BJ (cell line): ENCODE measurements at regions not wholly inside any gene's neighbourhood (a gene's known extent, or its start where the extent isn't known, plus 50 kb on each side); places are given as distances from the start of the nearest gene placed in this dataset.

ENCODE experiments used
- CTCF ChIA-PET: fragments of 350-600 bp; formaldehyde crosslinking; extraction: SDS; loops from one replicate; lab custom pipeline; 2021; ENCODE audit warnings: antibody characterized with exemption, inconsistent platforms; lab: Yijun Ruan, JAX
- POLR2A ChIA-PET: fragments of 300-600 bp; sonication (Branson Sonifier 250); formaldehyde crosslinking; extraction: SDS; loops from one replicate; lab custom pipeline; 2021; ENCODE audit warnings: antibody characterized with exemption; lab: Charles Lee
- DNase-seq: peaks from one replicate; pipeline ENCODE4 v3.0.0-alpha.2; 2011; ENCODE audit warnings: low read depth
- H3K27me3 ChIP-seq: 2 replicates; pipeline ENCODE4 v1.6.0; 2011; ENCODE audit warnings: low read length; ENCODE audit not compliant: control insufficient read depth, insufficient read depth
- H3K36me3 ChIP-seq: 2 replicates; pipeline ENCODE4 v1.5.1; 2011; ENCODE audit warnings: low read length; ENCODE audit not compliant: control insufficient read depth, insufficient read depth
- H3K4me3 ChIP-seq: 2 replicates; pipeline ENCODE4 v1.5.1; 2011; ENCODE audit warnings: low read depth, mild to moderate bottlenecking, control low read depth, low read length
- TF ChIP-seq, protein P1 (sequence below): IDR thresholded peaks from 2 replicates; pipeline ENCODE4 v1.5.1; 2011; ENCODE audit warnings: low read depth, mild to moderate bottlenecking, control low read depth, inconsistent platforms, low read length, moderate library complexity; ENCODE audit not compliant: insufficient read depth

DNA sequence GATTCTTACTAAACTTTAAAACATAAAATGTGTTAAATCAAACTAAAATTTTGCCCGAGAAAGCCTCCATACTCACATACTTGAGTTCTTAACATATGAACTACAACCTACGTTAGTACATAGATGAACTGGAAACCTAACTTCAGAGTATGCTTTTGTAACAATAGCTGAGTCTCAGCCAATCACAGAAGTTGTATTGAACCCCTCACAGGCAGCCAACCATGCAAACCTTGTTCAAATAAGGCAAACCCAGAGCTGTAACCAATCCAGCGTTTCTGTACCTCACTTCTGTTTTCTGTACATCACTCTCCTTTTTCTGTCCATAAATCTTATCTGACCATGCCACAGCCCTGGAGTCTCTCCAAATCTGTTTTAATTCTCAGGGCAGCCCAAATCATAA lies 157.3 kb upstream of the COL1A2 start:
- H3K4me3 ChIP-seq: no peak overlapping the region
- no peaks in the 10 kb centered on the region for H3K36me3 ChIP-seq
- H3K27me3 ChIP-seq: no peaks in the 10 kb centered on the region
- TF ChIP-seq, protein P1, sequence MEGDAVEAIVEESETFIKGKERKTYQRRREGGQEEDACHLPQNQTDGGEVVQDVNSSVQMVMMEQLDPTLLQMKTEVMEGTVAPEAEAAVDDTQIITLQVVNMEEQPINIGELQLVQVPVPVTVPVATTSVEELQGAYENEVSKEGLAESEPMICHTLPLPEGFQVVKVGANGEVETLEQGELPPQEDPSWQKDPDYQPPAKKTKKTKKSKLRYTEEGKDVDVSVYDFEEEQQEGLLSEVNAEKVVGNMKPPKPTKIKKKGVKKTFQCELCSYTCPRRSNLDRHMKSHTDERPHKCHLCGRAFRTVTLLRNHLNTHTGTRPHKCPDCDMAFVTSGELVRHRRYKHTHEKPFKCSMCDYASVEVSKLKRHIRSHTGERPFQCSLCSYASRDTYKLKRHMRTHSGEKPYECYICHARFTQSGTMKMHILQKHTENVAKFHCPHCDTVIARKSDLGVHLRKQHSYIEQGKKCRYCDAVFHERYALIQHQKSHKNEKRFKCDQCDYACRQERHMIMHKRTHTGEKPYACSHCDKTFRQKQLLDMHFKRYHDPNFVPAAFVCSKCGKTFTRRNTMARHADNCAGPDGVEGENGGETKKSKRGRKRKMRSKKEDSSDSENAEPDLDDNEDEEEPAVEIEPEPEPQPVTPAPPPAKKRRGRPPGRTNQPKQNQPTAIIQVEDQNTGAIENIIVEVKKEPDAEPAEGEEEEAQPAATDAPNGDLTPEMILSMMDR: no peak
- CTCF ChIA-PET: no interaction called here
- POLR2A ChIA-PET: no interaction called here
- DNase-seq: no peak

DNA sequence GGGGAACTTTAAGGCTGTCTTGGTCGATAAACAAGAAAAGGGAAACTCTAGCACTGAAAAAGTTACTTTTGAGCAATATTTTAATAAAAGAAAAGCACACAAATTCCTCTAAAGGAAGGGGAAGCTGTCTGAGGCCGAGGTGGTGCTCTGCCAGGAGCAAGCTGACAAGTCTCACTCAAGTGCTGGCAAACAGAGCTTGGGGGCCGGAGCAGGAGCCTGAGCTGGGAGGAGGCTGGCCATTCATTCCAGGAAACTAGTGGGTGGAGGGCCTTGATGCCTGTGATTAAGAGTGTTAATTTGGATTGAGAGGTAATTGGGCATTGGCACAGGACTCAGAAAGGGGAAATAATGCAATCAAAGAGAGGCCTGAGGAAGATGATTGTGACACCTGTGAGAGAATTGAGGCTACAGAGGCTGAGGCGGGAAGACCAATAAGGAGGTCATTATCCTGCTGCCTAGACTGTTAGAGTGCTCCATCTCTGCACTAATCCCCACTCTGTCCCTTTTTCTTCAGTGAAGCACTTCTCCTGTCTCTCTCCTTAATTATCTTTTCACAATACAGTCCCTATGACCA lies 154.9 kb upstream of the COL1A2 start:
- Histone ChIP-seq H3K4me3 (no peak overlapping the region), H3K36me3 (no peaks in the 10 kb centered on the region), H3K27me3 (no peaks in the 10 kb centered on the region)
- ChIA-PET CTCF (interaction anchor here (0.6 to 1.4 kb wide), 3 partner anchors 11 to 337 kb away, joined by 3 read pairs; no protein-coding TSS in a partner anchor), POLR2A (no interaction called here)
- no peak for DNase-seq
- TF ChIP-seq, protein P1: no peak

DNA sequence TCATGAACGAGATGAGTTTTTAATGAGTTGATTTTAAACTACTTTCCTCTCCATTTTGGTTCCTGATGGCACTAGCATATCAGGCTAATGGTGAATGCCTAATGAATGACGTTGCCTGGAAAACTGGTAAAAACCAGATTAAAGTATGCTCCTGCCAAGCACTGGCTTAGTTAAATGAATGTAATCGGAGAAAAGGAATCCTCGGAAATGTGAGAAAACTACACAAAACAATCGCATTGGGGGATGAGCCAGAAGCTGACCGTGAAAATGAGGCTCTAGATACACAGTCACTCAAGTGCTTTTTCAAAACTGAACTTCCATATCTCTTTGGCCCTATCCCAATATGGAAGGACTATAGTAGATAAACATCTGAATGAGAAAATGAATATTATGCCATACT lies 153.8 kb upstream of the COL1A2 start:
- no peak overlapping the region for H3K4me3 ChIP-seq
- H3K36me3 ChIP-seq: no peaks in the 10 kb centered on the region
- CTCF ChIA-PET: interaction anchor here (1.4 kb wide), 1 partner anchor 12 kb away, joined by 3 read pairs; no protein-coding TSS in a partner anchor
- DNase-seq: no peak
- POLR2A ChIA-PET: no interaction called here
- TF ChIP-seq, protein P1: no peak
- no peaks in the 10 kb centered on the region for H3K27me3 ChIP-seq

DNA sequence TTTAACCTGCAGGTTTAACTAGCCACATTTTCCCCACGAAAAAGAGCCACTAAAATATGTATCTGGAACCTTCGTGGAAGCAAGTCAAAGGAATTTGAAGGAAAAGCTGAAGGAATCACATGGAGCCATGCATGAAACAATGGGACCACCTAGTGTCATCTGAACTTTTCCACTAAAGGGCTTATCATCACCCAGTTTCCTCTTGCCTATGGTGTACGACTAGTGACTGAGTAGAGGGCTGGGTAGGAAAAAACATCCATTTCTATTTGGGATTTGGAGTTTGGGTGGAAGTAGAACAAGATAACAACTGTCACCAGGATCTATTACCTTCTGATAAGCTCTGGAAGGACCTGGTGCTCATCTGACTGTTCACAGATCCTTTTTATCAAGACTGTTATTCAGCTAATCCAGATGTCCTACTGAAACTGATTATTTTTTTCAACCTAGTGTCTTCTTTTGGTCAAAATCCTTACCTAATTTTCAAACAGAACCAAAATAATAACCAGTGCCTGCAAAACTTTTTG lies 153.2 kb upstream of the COL1A2 start:
- H3K36me3 ChIP-seq: no peaks in the 10 kb centered on the region
- H3K27me3 ChIP-seq: no peaks in the 10 kb centered on the region
- POLR2A ChIA-PET: no interaction called here
- CTCF ChIA-PET: no interaction called here
- no peak for DNase-seq
- TF ChIP-seq, protein P1: no peak
- H3K4me3 ChIP-seq: no peak overlapping the region

DNA sequence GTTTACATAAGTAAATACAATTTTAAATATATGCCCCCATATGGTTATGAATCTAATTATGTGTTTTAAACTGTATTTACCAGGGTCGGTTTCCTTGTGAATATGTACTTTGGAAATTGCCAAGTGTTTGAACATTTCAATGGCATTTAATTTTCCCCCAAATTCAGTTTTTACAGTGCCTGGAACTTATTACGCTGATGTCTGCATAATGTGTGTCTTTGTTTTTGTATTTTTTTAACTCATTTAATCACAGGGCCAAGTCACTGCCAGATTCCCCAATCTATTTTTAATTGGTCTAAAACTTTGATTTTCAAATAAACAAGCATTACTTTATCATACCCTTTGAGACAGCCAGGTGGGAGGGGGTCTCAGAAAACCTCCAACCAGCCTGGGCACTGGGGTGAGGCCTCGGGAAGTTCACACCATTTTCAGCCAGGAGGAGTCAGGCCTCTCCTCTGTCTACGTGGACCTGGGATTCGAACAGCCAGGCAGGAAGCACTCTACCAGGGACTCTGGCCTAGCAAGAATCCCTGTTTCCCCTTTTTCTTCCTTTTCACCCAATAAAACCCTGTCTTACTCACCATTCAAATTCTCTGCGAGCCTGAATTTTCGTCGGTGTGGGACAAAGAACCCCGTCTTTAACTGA lies 151.5 kb upstream of the COL1A2 start:
- Histone ChIP-seq H3K36me3 (no peaks in the 10 kb centered on the region), H3K4me3 (no peak overlapping the region), H3K27me3 (0 out of 2 replicates have a peak, but pooled peaks cover 2% of the 10 kb centered on the region)
- TF ChIP-seq, protein P1: no peak
- ChIA-PET POLR2A (no interaction called here), CTCF (no interaction called here)
- no peak for DNase-seq
